ENCODE measurements at regions not wholly inside any gene's neighbourhood (a gene's known extent, or its start where the extent isn't known, plus 50 kb on each side); places are given as distances from the start of the nearest gene placed in this dataset.

- TF ChIP-seq CTCF (IDR thresholded peaks at IDR 0.05): no peak
- no peak for TF ChIP-seq NR2C2 (CRISPR knock-in tag; IDR thresholded peaks at IDR 0.05)
- no peak for TF ChIP-seq IRF1 (CRISPR knock-in tag; IDR thresholded peaks at IDR 0.05)
Measured at GRCh38 chr3:74518610-74519009, 95.8 kb downstream of the CNTN3 start.
